Esophagus muscularis mucosa (tissue), 4 donors: ENCODE measurements at regions not wholly inside any gene's neighbourhood (a gene's known extent, or its start where the extent isn't known, plus 50 kb on each side); places are given as distances from the start of the nearest gene placed in this dataset.

Experiments used
- DNase-seq: peaks from one replicate; pipeline ENCODE4 v3.0.0-alpha.2; 2017; ENCODE audit errors: extremely low spot score
- H3K27ac ChIP-seq, 4 donors: fragments of 200-600 bp; sonication (generic); replicated peaks in 1 of 4; 1 replicate in 3 of 4; 2 replicates in 1 of 4; pipeline ENCODE4 v1.5.1; 2016 to 2019; ENCODE audit warnings: mild to moderate bottlenecking in 1 of 4
- H3K27me3 ChIP-seq, 4 donors: fragments of 200-600 bp; sonication (generic); one replicate each; pipeline versions ENCODE4 v1.5.1 to v1.6.0; 2016 to 2019
- H3K36me3 ChIP-seq, 4 donors: fragments of 200-600 bp; sonication (generic); one replicate each; pipeline ENCODE4 v1.5.1; 2016 to 2019
- H3K4me1 ChIP-seq, 4 donors: fragments of 200-600 bp; sonication (generic); one replicate each; pipeline ENCODE4 v1.5.1; 2016 to 2019
- H3K4me3 ChIP-seq, 4 donors: fragments of 200-600 bp; sonication (generic); 1 replicate in 2 of 4; 2 replicates in 2 of 4; pipeline ENCODE4 v1.5.1; 2016 to 2019; ENCODE audit warnings: mild to moderate bottlenecking in 4 of 4, moderate library complexity in 1 of 4
- H3K9me3 ChIP-seq, 4 donors: fragments of 200-600 bp; sonication (generic); 1 replicate in 3 of 4; 2 replicates in 1 of 4; pipeline ENCODE4 v1.5.1; 2016 to 2019
- CTCF ChIP-seq, 3 experiments: fragments of 200-600 bp in 2 of 3; fragments of 450-650 bp in 1 of 3; sonication (generic) in 2 of 3; IDR thresholded peaks; one replicate each; pipeline ENCODE4 v1.5.1; 2017 to 2019; ENCODE audit warnings: antibody characterized with exemption in 3 of 3, mild to moderate bottlenecking in 2 of 3, moderate library complexity in 1 of 3
- EP300 ChIP-seq: sonication (generic); formaldehyde crosslinking; IDR thresholded peaks from one replicate; pipeline ENCODE4 v1.6.1; 2017; ENCODE audit warnings: antibody characterized with exemption
- POLR2A ChIP-seq: fragments of 450-650 bp; IDR thresholded peaks from one replicate; pipeline ENCODE4 v1.6.1; 2017; ENCODE audit warnings: antibody characterized with exemption, moderate library complexity, mild to moderate bottlenecking, low read depth
- POLR2AphosphoS5 ChIP-seq, 2 donors: sonication (generic); formaldehyde crosslinking; IDR thresholded peaks; one replicate each; pipeline ENCODE4 v1.6.1; 2017; ENCODE audit warnings: antibody characterized with exemption in 2 of 2
- WGBS: methylation state at CpG from one replicate; pipeline ENCODE4 v1.1.5; 2018; 5-methylcytosine and 5-hydroxymethylcytosine counted together
- intact Hi-C: fragments of 100-400 bp; cut with DNase I; formaldehyde crosslinking; loops from one replicate; pipeline ENCODE4 v1.15.1; 2023

GRCh38 chr10:10493833-10494232, 523.8 kb upstream of the CELF2 start:
- intact Hi-C loops: no loop called here
- no peaks in the 10 kb centered on the region for H3K27me3 ChIP-seq
- H3K27ac ChIP-seq: no peak overlapping the region
- no peaks in the 10 kb centered on the region for H3K36me3 ChIP-seq
- no peak overlapping the region for H3K4me3 ChIP-seq
- no peaks in the 10 kb centered on the region for H3K4me1 ChIP-seq
- TF ChIP-seq EP300 (no peak), CTCF (IDR thresholded peaks at IDR 0.05) (no peak), POLR2AphosphoS5 (IDR thresholded peaks at IDR 0.05) (no peak), POLR2A (no peak)
- no peaks in the 10 kb centered on the region for H3K9me3 ChIP-seq
- DNase-seq: no peak
- 85% methylated on average over 4 of the region's 4 CpGs for WGBS

GRCh38 chr10:10497245-10497644, 520.4 kb upstream of the CELF2 start:
- Histone ChIP-seq H3K9me3 (no peaks in the 10 kb centered on the region), H3K36me3 (no peaks in the 10 kb centered on the region), H3K4me1 (no peaks in the 10 kb centered on the region), H3K27me3 (no peaks in the 10 kb centered on the region), H3K4me3 (no peak overlapping the region), H3K27ac (no peak overlapping the region)
- intact Hi-C loops: no loop called here
- WGBS: 95% methylated on average over 3 of the region's 3 CpGs
- DNase-seq: no peak
- no peak for TF ChIP-seq POLR2A
- no peak for TF ChIP-seq EP300
- no peak for TF ChIP-seq POLR2AphosphoS5 (IDR thresholded peaks at IDR 0.05)
- no peak for TF ChIP-seq CTCF (IDR thresholded peaks at IDR 0.05)

DNA sequence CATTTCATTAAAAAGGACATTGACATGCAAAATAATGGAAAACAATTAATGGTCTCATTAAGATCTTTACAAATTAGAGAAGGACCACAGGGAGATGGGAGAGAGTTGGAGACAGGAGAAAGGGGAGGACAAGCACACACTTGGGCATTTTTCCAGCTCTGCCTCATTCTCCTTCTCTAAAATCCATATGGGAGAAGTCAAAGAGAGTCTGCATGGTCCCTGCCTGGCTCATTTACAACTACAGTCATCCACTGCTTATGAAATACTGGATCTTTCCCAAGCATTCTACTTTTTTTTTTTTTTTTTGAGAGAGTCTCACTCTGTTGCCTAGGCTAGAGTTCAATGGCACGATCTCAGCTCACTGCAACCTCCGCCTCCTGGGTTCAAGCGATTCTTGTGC, 518.9 kb upstream of the CELF2 start:
- H3K4me1 ChIP-seq: no peaks in the 10 kb centered on the region
- DNase-seq: no peak
- H3K4me3 ChIP-seq: no peak overlapping the region
- no peaks in the 10 kb centered on the region for H3K27me3 ChIP-seq
- no peaks in the 10 kb centered on the region for H3K9me3 ChIP-seq
- 67% methylated on average over 3 of the region's 3 CpGs for WGBS
- intact Hi-C loops: no loop called here
- H3K27ac ChIP-seq: no peak overlapping the region
- no peaks in the 10 kb centered on the region for H3K36me3 ChIP-seq
- TF ChIP-seq EP300: no peak

GRCh38 chr10:10499839-10500238, 517.8 kb upstream of the CELF2 start:
- no peaks in the 10 kb centered on the region for H3K27me3 ChIP-seq
- H3K4me3 ChIP-seq: no peak overlapping the region
- no peaks in the 10 kb centered on the region for H3K9me3 ChIP-seq
- no peak overlapping the region for H3K27ac ChIP-seq
- WGBS: 50% methylated on average over 2 of the region's 2 CpGs
- no peaks in the 10 kb centered on the region for H3K36me3 ChIP-seq
- H3K4me1 ChIP-seq: no peaks in the 10 kb centered on the region
- TF ChIP-seq CTCF (IDR thresholded peaks at IDR 0.05) (no peak), EP300 (no peak), POLR2AphosphoS5 (IDR thresholded peaks at IDR 0.05) (no peak), POLR2A (no peak)
- no peak for DNase-seq
- intact Hi-C loops: no loop called here

- no peaks in the 10 kb centered on the region for H3K36me3 ChIP-seq
- no peak overlapping the region for H3K4me3 ChIP-seq
- WGBS: 98% methylated on average over 2 of the region's 2 CpGs
- no peak overlapping the region for H3K27ac ChIP-seq
- no peaks in the 10 kb centered on the region for H3K27me3 ChIP-seq
- no peaks in the 10 kb centered on the region for H3K9me3 ChIP-seq
- intact Hi-C loops: no loop called here
- TF ChIP-seq POLR2A: no peak
- no peak for TF ChIP-seq CTCF (IDR thresholded peaks at IDR 0.05)
- TF ChIP-seq POLR2AphosphoS5 (IDR thresholded peaks at IDR 0.05): no peak
- no peak for TF ChIP-seq EP300
- H3K4me1 ChIP-seq: no peaks in the 10 kb centered on the region
- no peak for DNase-seq
Measured at GRCh38 chr10:10500937-10501336, 516.7 kb upstream of the CELF2 start.
